NOMO-1 (cell line): ENCODE measurements at regions not wholly inside any gene's neighbourhood (a gene's known extent, or its start where the extent isn't known, plus 50 kb on each side); places are given as distances from the start of the nearest gene placed in this dataset.
"Not testable (repeated sequence)": the region's sequence is repeated elsewhere in the genome, so short reads cannot be mapped to it uniquely, and the experiment has no call there.

Source experiments
- DNase-seq, 2 experiments: peaks; one replicate each; lab custom pipeline; 2025; ENCODE audit not compliant: unreplicated experiment in 2 of 2; lab: John Stamatoyannopoulos, UW

GRCh38 chr10:55966101-55966500 is 395.0 kb downstream of the ZWINT start:
- no peak for DNase-seq

DNA sequence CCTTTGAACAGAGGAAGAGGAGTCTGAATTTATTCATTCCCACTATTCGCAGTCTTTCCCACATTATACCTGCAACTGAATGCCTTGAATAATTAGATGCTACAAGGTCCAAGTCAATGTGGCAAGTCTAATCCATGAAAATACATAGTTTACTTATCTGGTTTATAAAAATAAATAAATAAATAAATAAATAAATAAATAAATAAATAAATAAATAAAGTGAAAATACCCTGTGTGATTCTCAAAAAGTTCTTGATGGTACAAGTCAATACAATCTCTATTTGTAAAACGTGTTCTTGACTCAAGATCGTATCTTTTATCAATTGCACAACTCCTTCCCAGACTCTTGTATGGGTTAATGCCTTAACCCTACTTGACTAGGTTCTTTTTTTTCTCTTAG is 417.7 kb downstream of the ZWINT start:
- DNase-seq = no peak

- no peak for DNase-seq
Measured at GRCh38 chr10:55929291-55929690, 431.8 kb downstream of the ZWINT start.

GRCh38 chr10:55899472-55900147 is 461.4 kb downstream of the ZWINT start:
- not testable (repeated sequence) for DNase-seq

- DNase-seq = no peak
Measured at GRCh38 chr10:55897490-55897921, 463.6 kb downstream of the ZWINT start.

DNA sequence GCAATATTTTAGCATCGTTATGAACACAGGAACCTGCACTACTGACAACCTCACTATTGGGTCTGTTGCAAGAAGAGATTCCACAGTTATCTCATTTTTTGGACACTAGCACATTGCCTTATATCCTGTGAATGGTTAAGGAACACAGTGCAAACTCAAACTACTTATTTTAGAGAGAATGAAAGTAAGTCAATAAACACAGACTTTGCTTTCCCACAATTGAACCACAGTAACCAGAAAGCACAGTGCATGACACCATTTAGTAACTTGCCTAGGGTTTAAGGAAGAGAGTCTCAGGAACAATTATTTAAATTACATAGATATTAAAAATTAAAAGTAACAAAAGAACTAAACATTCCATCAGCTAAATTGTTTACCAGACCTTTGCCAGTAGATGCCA is 468.8 kb downstream of the ZWINT start:
- DNase-seq = no peak

GRCh38 chr10:55881588-55881987 is 479.5 kb downstream of the ZWINT start:
- DNase-seq = no peak

GRCh38 chr10:55873485-55873884 is 487.6 kb downstream of the ZWINT start:
- no peak for DNase-seq

DNA sequence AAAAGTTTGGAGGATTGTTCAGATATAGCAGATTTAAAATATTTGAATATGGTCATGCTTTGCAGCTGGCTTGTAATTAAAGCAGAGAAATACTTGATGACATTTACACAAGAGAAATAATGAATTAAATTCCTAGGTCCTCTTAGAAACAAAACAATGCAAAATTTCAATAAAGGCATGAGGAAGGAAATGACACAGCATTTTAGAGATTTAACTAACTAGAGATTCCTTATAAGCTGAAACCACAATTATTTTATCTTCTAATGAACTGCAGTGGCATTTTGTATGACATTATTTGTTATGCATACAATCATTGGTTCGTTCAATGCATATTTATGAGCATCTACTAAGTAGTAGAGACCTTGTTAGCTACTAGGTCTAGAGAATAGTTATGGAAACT is 490.9 kb downstream of the ZWINT start:
- no peak for DNase-seq

DNA sequence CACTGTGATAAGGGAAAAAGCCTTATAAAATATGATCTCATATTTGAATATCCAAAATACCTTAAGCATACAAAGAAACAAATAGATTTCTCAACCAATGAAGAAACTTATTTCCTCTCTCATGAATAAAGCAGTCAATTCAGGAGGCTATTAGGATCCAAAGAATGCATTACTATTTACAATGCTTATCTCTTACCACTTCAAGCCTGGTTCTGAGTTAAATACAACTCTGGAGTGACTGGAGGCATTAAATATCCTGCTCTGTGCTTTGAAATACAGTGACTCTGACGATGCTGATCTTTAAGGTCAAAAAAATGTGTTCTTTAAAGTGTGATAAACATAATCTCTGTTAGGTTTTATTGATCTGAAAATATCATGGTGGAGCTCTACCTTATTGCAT is 493.2 kb downstream of the ZWINT start:
- DNase-seq = no peak

- DNase-seq = no peak
Measured at GRCh38 chr10:55858730-55859129, 502.3 kb downstream of the ZWINT start.

DNA sequence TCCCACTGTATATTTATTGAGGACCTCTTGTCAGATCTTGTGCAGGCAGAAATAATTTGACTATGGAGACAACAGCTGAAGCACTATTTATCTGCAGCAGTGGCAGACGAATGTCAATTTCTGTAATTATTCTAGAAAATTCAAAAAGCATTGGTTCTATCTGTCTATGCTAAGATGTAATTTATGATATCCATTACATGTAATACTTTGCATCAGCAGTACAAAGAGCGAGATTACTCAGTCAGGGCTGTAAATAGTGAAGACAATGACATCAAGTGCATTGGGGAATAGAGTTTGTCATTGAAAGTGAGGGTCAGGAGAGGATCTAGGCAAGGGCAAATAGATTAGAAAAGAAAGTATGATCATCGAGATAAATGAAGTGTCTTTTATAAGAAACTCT is 508.2 kb downstream of the ZWINT start:
- DNase-seq = no peak

GRCh38 chr10:55837273-55837672 is 523.8 kb downstream of the ZWINT start:
- DNase-seq = no peak

- DNase-seq = no peak
Measured at GRCh38 chr10:55822096-55822495, 539.0 kb downstream of the ZWINT start.

DNA sequence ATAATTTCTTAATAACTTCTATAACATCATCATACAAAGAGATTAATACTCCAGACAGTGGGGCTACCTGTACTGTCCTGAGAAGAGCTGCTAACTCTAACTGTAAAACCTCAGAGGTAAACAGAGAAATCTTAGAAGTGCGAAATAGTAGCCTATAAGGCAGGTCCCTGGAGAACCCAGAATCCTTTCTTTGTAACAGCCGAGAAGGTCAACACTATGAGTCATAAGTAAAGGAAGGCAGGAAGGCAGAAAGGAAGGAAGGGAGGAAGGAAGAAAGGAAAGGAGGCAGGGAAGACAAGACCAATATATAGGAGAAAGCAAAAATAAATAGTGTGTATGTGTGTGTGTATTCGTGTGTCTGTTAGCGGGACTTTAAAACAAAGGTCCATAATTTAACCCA is 540.6 kb downstream of the ZWINT start:
- no peak for DNase-seq

DNA sequence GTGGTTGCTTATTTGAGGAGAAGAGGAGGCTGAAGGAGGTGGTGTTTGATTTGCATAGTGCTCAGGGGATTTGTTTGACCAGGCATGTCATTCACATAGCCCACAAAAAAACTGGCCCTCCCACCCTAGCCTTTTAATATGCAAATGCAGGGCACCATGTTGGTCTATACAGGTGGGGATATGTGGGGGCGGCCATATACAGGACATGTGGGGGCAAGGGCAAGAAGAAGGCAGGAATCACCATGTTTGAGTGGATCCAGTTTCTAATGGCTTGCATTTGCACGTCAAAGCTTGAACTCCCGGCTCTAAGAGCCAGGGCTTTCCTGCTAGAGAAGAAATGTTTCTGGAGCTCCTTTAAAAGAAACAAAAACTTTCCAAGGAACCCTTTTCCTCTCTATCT is 541.0 kb downstream of the ZWINT start:
- no peak for DNase-seq

DNA sequence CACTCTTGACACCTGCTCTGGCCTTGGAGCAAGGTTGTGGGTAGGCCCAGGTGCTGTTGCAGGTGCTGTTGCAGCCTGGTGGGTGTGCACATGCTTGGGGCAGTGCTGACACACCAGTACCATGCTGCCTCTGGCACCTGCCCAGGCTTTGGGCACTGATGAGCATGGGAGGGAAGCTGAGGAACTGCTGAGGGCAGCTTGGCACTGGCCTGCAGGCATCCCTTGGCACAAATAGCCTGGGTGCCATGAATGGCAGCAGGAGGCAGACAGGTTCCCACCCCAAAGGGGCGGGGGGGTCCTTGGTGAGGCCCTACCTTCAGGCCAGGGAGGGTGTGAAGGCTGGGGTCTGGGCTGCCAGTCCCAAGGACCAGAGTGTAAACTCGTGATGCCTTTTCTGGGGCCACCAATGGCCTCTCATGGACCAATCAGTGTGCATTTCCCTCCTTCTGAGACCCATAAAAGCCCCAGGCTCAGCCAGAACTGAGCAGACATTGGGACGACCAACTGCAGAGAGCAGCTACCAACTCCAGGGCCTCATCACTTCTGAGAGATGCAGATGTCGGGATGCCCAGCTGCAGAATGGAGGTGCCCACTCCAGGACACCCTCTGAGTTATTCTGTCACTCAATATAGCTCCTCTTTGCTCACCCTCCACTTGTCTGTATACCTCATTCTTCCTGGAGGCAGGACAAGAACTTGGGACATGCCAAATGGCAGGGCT is 547.4 kb downstream of the ZWINT start:
- DNase-seq = no peak

DNA sequence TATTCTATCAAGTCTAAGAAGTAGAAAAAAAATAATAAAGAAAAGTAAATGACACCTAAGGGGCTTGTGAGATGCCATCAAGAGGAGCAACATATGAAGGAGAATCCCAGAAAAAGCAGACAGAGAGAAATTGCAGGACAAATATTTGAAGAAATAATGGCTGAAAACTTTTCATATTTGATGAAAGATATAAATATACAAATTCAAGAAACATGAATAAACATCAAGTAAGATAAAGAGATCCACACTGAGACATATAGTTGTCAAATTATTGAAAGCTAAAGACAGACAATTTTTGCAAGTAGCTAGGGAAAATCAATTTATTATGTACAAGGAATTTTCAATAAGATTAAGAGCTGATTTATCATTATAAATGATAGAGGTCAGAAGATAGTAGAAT is 558.0 kb downstream of the ZWINT start:
- no peak for DNase-seq

DNA sequence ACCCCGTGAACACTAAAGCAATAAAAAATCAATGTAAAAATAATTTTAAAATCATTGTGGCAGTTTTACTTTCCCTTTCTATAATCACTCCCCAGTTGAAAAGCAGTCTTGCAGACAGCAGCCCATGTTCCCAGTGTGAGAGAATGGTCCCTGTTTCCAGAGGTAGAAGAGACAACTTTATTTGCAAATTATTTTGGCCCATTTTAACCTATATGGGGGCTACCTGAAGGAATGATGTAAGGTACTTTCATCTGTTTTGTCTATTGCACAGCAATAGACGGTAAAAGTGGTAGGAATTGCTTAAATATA is 559.8 kb downstream of the ZWINT start:
- no peak for DNase-seq

DNA sequence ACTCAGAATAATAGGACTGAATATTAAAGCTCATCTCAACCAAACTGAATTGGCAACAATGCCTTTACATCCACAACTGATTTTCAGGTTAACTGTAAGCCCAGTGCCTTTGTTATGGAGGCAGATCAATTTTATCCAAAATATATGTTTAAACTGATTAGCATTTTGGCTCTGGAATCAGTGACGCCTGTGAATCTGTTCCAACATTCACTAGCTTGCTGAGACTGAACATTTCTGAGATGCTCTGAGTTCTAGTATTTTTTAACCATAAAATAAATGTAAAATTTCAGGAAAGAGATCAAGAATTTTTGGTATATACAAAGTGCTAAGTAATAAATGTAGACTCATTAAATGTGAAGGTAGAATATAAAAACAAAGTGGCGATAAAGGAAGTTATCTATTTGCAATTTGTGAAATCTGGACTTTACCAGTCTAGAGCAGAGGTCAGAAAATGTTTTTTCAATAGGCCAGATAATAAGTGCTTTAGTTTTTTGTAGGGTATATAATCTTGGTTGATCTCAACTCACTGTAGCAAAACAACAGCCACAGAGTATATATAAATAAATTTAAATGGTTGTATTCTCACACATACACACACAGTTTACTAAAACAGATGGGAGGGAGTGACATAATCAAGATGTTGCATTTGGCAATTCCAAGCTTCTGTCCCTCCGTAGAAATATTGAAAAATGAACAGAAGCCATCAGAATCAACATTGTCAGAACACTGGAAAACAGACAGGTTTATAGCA is 560.3 kb downstream of the ZWINT start:
- no peak for DNase-seq

DNA sequence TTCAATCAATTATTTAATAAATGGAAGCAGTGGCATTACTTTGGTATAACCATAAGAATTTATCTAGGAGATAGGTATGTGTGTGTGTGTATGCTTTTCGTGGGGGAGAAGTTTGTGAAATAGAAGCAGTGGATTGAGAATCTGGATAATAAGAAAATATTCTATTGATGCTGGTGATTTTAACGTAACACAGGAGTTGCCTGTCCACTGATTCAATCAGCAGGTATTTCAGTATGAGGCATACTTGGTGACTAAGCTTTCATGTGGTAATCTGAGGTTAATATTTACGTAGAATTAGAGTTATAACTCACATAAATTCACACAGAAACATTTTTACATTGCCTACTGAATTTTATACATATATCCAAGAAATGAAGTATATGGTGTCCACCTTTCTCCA is 568.0 kb downstream of the ZWINT start:
- DNase-seq = no peak

DNA sequence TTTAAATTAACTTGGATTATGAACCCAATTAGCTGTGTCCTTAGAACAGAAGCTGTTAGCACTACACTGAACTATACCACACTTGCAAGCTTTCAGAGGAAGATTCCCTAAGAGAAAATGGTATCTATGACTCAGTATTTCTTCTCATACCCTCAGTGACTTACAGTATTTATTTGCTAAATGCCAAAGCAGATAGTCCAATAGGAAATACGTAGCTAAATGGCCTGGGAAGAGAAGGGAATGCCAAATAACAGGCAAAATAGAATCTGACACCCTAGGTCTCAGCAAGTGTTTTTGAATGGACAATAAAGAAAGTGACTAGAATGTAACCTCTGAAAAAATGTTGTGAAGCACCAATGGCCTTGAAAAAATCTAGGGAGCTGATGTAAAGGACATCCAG is 570.8 kb downstream of the ZWINT start:
- not testable (repeated sequence) for DNase-seq
